ENCODE measurements at regions not wholly inside any gene's neighbourhood (a gene's known extent, or its start where the extent isn't known, plus 50 kb on each side); places are given as distances from the start of the nearest gene placed in this dataset.

DNA sequence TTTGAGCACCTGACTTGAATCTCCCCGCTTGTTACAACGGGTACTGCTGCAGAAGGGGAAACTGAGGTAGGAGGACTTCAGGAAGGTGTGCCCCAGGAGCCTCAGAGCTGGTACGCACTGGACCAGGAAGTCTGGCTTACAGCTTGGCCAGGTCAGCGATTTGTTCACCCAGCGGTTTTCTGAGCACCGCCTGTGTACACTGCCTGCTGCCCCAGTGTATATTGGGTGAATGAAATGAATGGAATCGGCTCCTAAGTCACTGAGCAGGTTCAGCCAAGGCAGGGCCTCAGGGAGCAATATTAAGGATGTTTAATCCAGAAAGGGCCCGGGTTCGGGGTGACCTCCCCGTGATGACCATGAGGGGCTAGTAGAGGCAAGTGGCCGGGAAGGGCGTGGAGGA, 164.0 kb upstream of the CIBAR2 start:
- TF ChIP-seq CTCF (IDR thresholded peaks at IDR 0.05; ENCODE audit: insufficient read depth, low read depth, low read length) (no peak), EZH2 (IDR thresholded peaks at IDR 0.05; ENCODE audit: insufficient read depth, low read length) (no peak)
